Spleen (tissue), 11 donors: ENCODE measurements at regions not wholly inside any gene's neighbourhood (a gene's known extent, or its start where the extent isn't known, plus 50 kb on each side); places are given as distances from the start of the nearest gene placed in this dataset.
"Not testable (repeated sequence)": the region's sequence is repeated elsewhere in the genome, so short reads cannot be mapped to it uniquely, and the experiment has no call there.

Experiments
- DNase-seq: peaks from one replicate; pipeline ENCODE4 v3.0.0-alpha.2; 2020
- H3K27ac ChIP-seq, 8 donors: fragments of 200-600 bp; sonication (generic) in 7 of 8; 1 replicate in 4 of 8; 2 replicates in 4 of 8; pipeline versions ENCODE4 v1.5.0 to v1.8.0; 2016 to 2021; ENCODE audit warnings: inconsistent platforms in 4 of 8, mild to moderate bottlenecking in 4 of 8, moderate library complexity in 1 of 8
- H3K27me3 ChIP-seq, 7 donors: fragments of 200-600 bp; sonication (generic) in 6 of 7; replicated peaks in 1 of 7; 1 replicate in 4 of 7; 2 replicates in 3 of 7; pipeline versions ENCODE4 v1.5.0 to v1.8.0; 2016 to 2021; ENCODE audit warnings: inconsistent platforms in 3 of 7, mild to moderate bottlenecking in 1 of 7
- H3K36me3 ChIP-seq, 6 donors: fragments of 200-600 bp; sonication (generic) in 5 of 6; 1 replicate in 4 of 6; 2 replicates in 2 of 6; pipeline versions ENCODE4 v1.5.0 to v1.8.0; 2016 to 2021; ENCODE audit warnings: inconsistent platforms in 2 of 6
- H3K4me1 ChIP-seq, 6 donors: fragments of 200-600 bp; sonication (generic) in 5 of 6; 1 replicate in 3 of 6; 2 replicates in 3 of 6; pipeline versions ENCODE4 v1.5.0 to v1.8.0; 2016 to 2021; ENCODE audit warnings: inconsistent platforms in 3 of 6
- H3K4me3 ChIP-seq, 8 donors: fragments of 200-600 bp; sonication (generic) in 7 of 8; 1 replicate in 4 of 8; 2 replicates in 4 of 8; pipeline versions ENCODE4 v1.5.0 to v1.8.0; 2016 to 2021; ENCODE audit warnings: inconsistent platforms in 4 of 8, mild to moderate bottlenecking in 4 of 8, moderate library complexity in 2 of 8
- H3K9me3 ChIP-seq, 8 donors: fragments of 200-600 bp; sonication (generic) in 7 of 8; 1 replicate in 4 of 8; 2 replicates in 4 of 8; pipeline versions ENCODE4 v1.5.0 to v1.8.0; 2016 to 2021; ENCODE audit warnings: inconsistent platforms in 4 of 8
- CTCF ChIP-seq, 11 experiments: fragments of 200-600 bp in 7 of 11; fragments of 450-650 bp in 4 of 11; sonication (generic) in 4 of 11; IDR thresholded peaks in 8 of 11; conservative IDR thresholded peaks in 3 of 11; 1 replicate in 7 of 11; 2 replicates in 4 of 11; pipeline versions ENCODE4 v1.4.0 to v1.8.0; 2016 to 2021; ENCODE audit warnings: antibody characterized with exemption in 11 of 11, inconsistent platforms in 4 of 11, mild to moderate bottlenecking in 1 of 11
- POLR2A ChIP-seq, 3 donors: fragments of 450-650 bp; IDR thresholded peaks; one replicate each; pipeline ENCODE4 v1.5.1; 2017; ENCODE audit warnings: antibody characterized with exemption in 3 of 3, mild to moderate bottlenecking in 1 of 3
- POLR2AphosphoS5 ChIP-seq, 3 donors: sonication (generic); formaldehyde crosslinking; IDR thresholded peaks; one replicate each; pipeline ENCODE4 v1.5.1; 2017; ENCODE audit warnings: antibody characterized with exemption in 3 of 3
- WGBS, 5 donors: extraction: QIAGEN DNeasy Blood & Tissue Kit in 3 of 5; methylation state at CpG; one replicate each; pipeline versions ENCODE4 v1.1.5 to v1.1.7; 2013 to 2018; 5-methylcytosine and 5-hydroxymethylcytosine counted together
- intact Hi-C: fragments of 100-400 bp; cut with DNase I; formaldehyde crosslinking; loops from one replicate; pipeline ENCODE4 v1.15.0; 2023; ENCODE audit warnings: low total_unique reads
- donor health status: healthy with polysubstance abuse.
- donor health status: DM: no; HTN: no; CAD: no; lungs with moderate emphysema.
- donor health status: DM: no; HTN: no; CAD: no.
- donor health status: Bipolar disorder and iron deficiency.
- donor health status: healthy.
- donor health status: DM: no; HTN: no; CAD: no.
- donor health status: DM: yes; HTN: yes; CAD: no.

GRCh38 chr20:52034581-52034980 is 157.0 kb downstream of the ZFP64 start:
- no peak for DNase-seq
- H3K27me3 ChIP-seq = no peaks in the 10 kb centered on the region
- no peak overlapping the region for H3K27ac ChIP-seq
- intact Hi-C loops = no loop called here
- 93 to 97% (median 95%) methylated on average over 9 of the region's 9 CpGs for WGBS, 5 donors
- H3K4me1 ChIP-seq = peaks cover 0 to 21% (median 9%) of the 10 kb centered on the region in 6 donors
- no peak overlapping the region for H3K4me3 ChIP-seq
- H3K9me3 ChIP-seq = no peaks in the 10 kb centered on the region
- H3K36me3 ChIP-seq = no peaks in the 10 kb centered on the region
- TF ChIP-seq POLR2AphosphoS5 (IDR thresholded peaks at IDR 0.05) (no peak), POLR2A (IDR thresholded peaks at IDR 0.05) (no peak), CTCF (IDR thresholded peaks at IDR 0.05 in 8 of 11, conservative IDR thresholded peaks at IDR 0.05 in 3 of 11) (no peak)

- intact Hi-C loops = no loop called here
- 92 to 98% (median 92%) methylated on average over 5 of the region's 5 CpGs for WGBS, 5 donors
- no peak for DNase-seq
- peaks cover 0 to 21% (median 9%) of the 10 kb centered on the region in 6 donors for H3K4me1 ChIP-seq
- no peak overlapping the region for H3K4me3 ChIP-seq
- no peaks in the 10 kb centered on the region for H3K9me3 ChIP-seq
- TF ChIP-seq POLR2AphosphoS5 (IDR thresholded peaks at IDR 0.05) = no peak
- no peak for TF ChIP-seq POLR2A (IDR thresholded peaks at IDR 0.05)
- no peak for TF ChIP-seq CTCF (IDR thresholded peaks at IDR 0.05 in 8 of 11, conservative IDR thresholded peaks at IDR 0.05 in 3 of 11)
- H3K27ac ChIP-seq = no peak overlapping the region
- H3K27me3 ChIP-seq = no peaks in the 10 kb centered on the region
- no peaks in the 10 kb centered on the region for H3K36me3 ChIP-seq
Observed at GRCh38 chr20:52033313-52033712, 158.3 kb downstream of the ZFP64 start.

GRCh38 chr20:52032304-52032683 is 159.3 kb downstream of the ZFP64 start:
- peak overlapping the region in 5 of 8 donors; percentile 18 to 41 (median 25) for H3K27ac ChIP-seq
- WGBS, 5 donors = 88 to 96% (median 94%) methylated on average over 7 of the region's 7 CpGs

GRCh38 chr20:52031563-52032303 is 159.8 kb downstream of the ZFP64 start:
- Histone ChIP-seq H3K9me3 (no peaks in the 10 kb centered on the region), H3K36me3 (no peaks in the 10 kb centered on the region), H3K27ac (peak overlapping the region in 5 of 8 donors; percentile 18 to 38 (median 25)), H3K4me1 (peaks cover 0 to 21% (median 9%) of the 10 kb centered on the region in 6 donors), H3K27me3 (no peaks in the 10 kb centered on the region), H3K4me3 (no peak overlapping the region)
- no peak for DNase-seq
- no peak for TF ChIP-seq POLR2AphosphoS5 (IDR thresholded peaks at IDR 0.05)
- TF ChIP-seq CTCF (IDR thresholded peaks at IDR 0.05 in 8 of 11, conservative IDR thresholded peaks at IDR 0.05 in 3 of 11) = no peak
- no peak for TF ChIP-seq POLR2A (IDR thresholded peaks at IDR 0.05)
- WGBS, 5 donors = 14 to 20% (median 16%) methylated on average over 14 of the region's 14 CpGs
- intact Hi-C loops = no loop called here

More at GRCh38 chr20:52032304-52032683, 159.3 kb downstream of the ZFP64 start:
- H3K27me3 ChIP-seq, DNase-seq, intact Hi-C loops, H3K4me3 ChIP-seq, H3K36me3 ChIP-seq, H3K9me3 ChIP-seq: not testable (repeated sequence)
- H3K4me1 ChIP-seq = peaks cover 0 to 21% (median 9%) of the 10 kb centered on the region in 6 donors
